ENCODE measurements at regions not wholly inside any gene's neighbourhood (a gene's known extent, or its start where the extent isn't known, plus 50 kb on each side); places are given as distances from the start of the nearest gene placed in this dataset.

GRCh38 chr6:88268508-88268907 is 102.4 kb upstream of the CNR1 start:
- H3K9me3 Mint-ChIP-seq: peaks cover 0 to 4% of the 10 kb centered on the region in 2 donors
- H3K36me3 Mint-ChIP-seq: no peaks in the 10 kb centered on the region
- no peak overlapping the region for H3K27ac Mint-ChIP-seq
- no peak for DNase-seq (ENCODE audit: low spot score in 2 of 2)
- no peak for ATAC-seq

- ATAC-seq (no peak), DNase-seq (ENCODE audit: low spot score in 2 of 2) (no peak)
- Mint-ChIP-seq H3K9me3 (no peaks in the 10 kb centered on the region), H3K36me3 (no peaks in the 10 kb centered on the region), H3K27ac (no peak overlapping the region)
Measured at GRCh38 chr6:88266126-88266525, 100.0 kb upstream of the CNR1 start.

- Mint-ChIP-seq H3K36me3 (no peaks in the 10 kb centered on the region), H3K9me3 (no peaks in the 10 kb centered on the region), H3K27ac (no peak overlapping the region)
- ATAC-seq (no peak), DNase-seq (ENCODE audit: low spot score in 2 of 2) (no peak)
Measured at GRCh38 chr6:88263591-88263990, 97.4 kb upstream of the CNR1 start.

- no peaks in the 10 kb centered on the region for H3K36me3 Mint-ChIP-seq
- ATAC-seq: no peak
- H3K27ac Mint-ChIP-seq: no peak overlapping the region
- DNase-seq (ENCODE audit: low spot score in 2 of 2): no peak
- H3K9me3 Mint-ChIP-seq: peaks cover 0 to 4% of the 10 kb centered on the region in 2 donors
Measured at GRCh38 chr6:88262332-88262731, 96.2 kb upstream of the CNR1 start.

- H3K9me3 Mint-ChIP-seq: peaks cover 8 to 16% of the 10 kb centered on the region in 2 donors
- no peak for DNase-seq (ENCODE audit: low spot score in 2 of 2)
- H3K36me3 Mint-ChIP-seq: peaks cover 9 to 21% of the 10 kb centered on the region in 2 donors
- no peak for ATAC-seq
- no peak overlapping the region for H3K27ac Mint-ChIP-seq
Measured at GRCh38 chr6:88251301-88251700, 85.2 kb upstream of the CNR1 start.

- no peak for DNase-seq (ENCODE audit: low spot score in 2 of 2)
- Mint-ChIP-seq H3K36me3 (peaks cover 0 to 12% of the 10 kb centered on the region in 2 donors), H3K27ac (no peak overlapping the region), H3K9me3 (peaks cover 0 to 3% of the 10 kb centered on the region in 2 donors)
- no peak for ATAC-seq
Measured at GRCh38 chr6:88248709-88249321, 82.7 kb upstream of the CNR1 start.

GRCh38 chr6:88246654-88247053 is 80.5 kb upstream of the CNR1 start:
- ATAC-seq (no peak), DNase-seq (ENCODE audit: low spot score in 2 of 2) (no peak)
- Mint-ChIP-seq H3K27ac (no peak overlapping the region), H3K9me3 (peaks cover 4 to 9% of the 10 kb centered on the region in 2 donors), H3K36me3 (peaks cover 0 to 4% of the 10 kb centered on the region in 2 donors)

GRCh38 chr6:88244721-88245120 is 78.6 kb upstream of the CNR1 start:
- DNase-seq (ENCODE audit: low spot score in 2 of 2) (no peak), ATAC-seq (no peak)
- H3K9me3 Mint-ChIP-seq: peaks cover 4 to 9% of the 10 kb centered on the region in 2 donors
- H3K36me3 Mint-ChIP-seq: peaks cover 0 to 4% of the 10 kb centered on the region in 2 donors
- no peak overlapping the region for H3K27ac Mint-ChIP-seq

GRCh38 chr6:88238901-88239300 is 72.8 kb upstream of the CNR1 start:
- peaks cover 4 to 9% of the 10 kb centered on the region in 2 donors for H3K9me3 Mint-ChIP-seq
- no peak for DNase-seq (ENCODE audit: low spot score in 2 of 2)
- no peak for ATAC-seq
- peaks cover 0 to 4% of the 10 kb centered on the region in 2 donors for H3K36me3 Mint-ChIP-seq
- no peak overlapping the region for H3K27ac Mint-ChIP-seq

- ATAC-seq (no peak), DNase-seq (ENCODE audit: low spot score in 2 of 2) (peak in 1 of 2 donors; percentile 2)
- H3K36me3 Mint-ChIP-seq: peaks cover 0 to 4% of the 10 kb centered on the region in 2 donors
Measured at GRCh38 chr6:88238065-88238464, 71.9 kb upstream of the CNR1 start.

GRCh38 chr6:88236612-88237360 is 70.6 kb upstream of the CNR1 start:
- ATAC-seq (no peak), DNase-seq (ENCODE audit: low spot score in 2 of 2) (no peak)
- H3K27ac Mint-ChIP-seq: no peak overlapping the region
- peaks cover 0 to under 1% of the 10 kb centered on the region in 2 donors for H3K36me3 Mint-ChIP-seq
- peaks cover under 1% of the 10 kb centered on the region in 2 donors for H3K9me3 Mint-ChIP-seq

More at GRCh38 chr6:88238065-88238464, 71.9 kb upstream of the CNR1 start:
- Mint-ChIP-seq H3K9me3 (peaks cover 4 to 9% of the 10 kb centered on the region in 2 donors), H3K27ac (no peak overlapping the region)

- peaks cover 17 to 24% of the 10 kb centered on the region in 2 donors for H3K9me3 Mint-ChIP-seq
- ATAC-seq (no peak), DNase-seq (ENCODE audit: low spot score in 2 of 2) (no peak)
- H3K36me3 Mint-ChIP-seq: peaks cover 4 to 23% of the 10 kb centered on the region in 2 donors
- no peak overlapping the region for H3K27ac Mint-ChIP-seq
Measured at GRCh38 chr6:88232753-88233152, 66.6 kb upstream of the CNR1 start.

- no peak for DNase-seq (ENCODE audit: low spot score in 2 of 2)
- Mint-ChIP-seq H3K27ac (no peak overlapping the region), H3K36me3 (peaks cover under 1% of the 10 kb centered on the region in 2 donors), H3K9me3 (peaks cover 0 to under 1% of the 10 kb centered on the region in 2 donors)
- no peak for ATAC-seq
Measured at GRCh38 chr6:88223298-88223697, 57.2 kb upstream of the CNR1 start.

- no peaks in the 10 kb centered on the region for H3K36me3 Mint-ChIP-seq
- no peak overlapping the region for H3K27ac Mint-ChIP-seq
- ATAC-seq (no peak), DNase-seq (ENCODE audit: low spot score in 2 of 2) (no peak)
- peaks cover 0 to 4% of the 10 kb centered on the region in 2 donors for H3K9me3 Mint-ChIP-seq
Measured at GRCh38 chr6:88220493-88220892, 54.3 kb upstream of the CNR1 start.

GRCh38 chr6:88216182-88216581 is 50.0 kb upstream of the CNR1 start:
- no peak for ATAC-seq
- no peak for DNase-seq (ENCODE audit: low spot score in 2 of 2)
- no peak overlapping the region for H3K27ac Mint-ChIP-seq
- peaks cover 0 to 4% of the 10 kb centered on the region in 2 donors for H3K9me3 Mint-ChIP-seq
- H3K36me3 Mint-ChIP-seq: no peaks in the 10 kb centered on the region
